K562 (cell line): ENCODE measurements at regions not wholly inside any gene's neighbourhood (a gene's known extent, or its start where the extent isn't known, plus 50 kb on each side); places are given as distances from the start of the nearest gene placed in this dataset.
"Not testable (repeated sequence)": the region's sequence is repeated elsewhere in the genome, so short reads cannot be mapped to it uniquely, and the experiment has no call there.

Source experiments
- ATAC-seq: fragments of 200-7000 bp; cut with Tn5 transposase; 3 replicates; pipeline ENCODE4 v1.9.1; 2020; ENCODE audit warnings: moderate library complexity
- BruUV-seq: library from RNA; stranded (reverse); fragments of 400-500 nt; replicated peaks from 2 replicates; lab custom pipeline; 2021; lab: Mats Ljungman, UMichigan
- CTCF ChIA-PET: fragments of 300-600 bp; formaldehyde crosslinking; extraction: SDS; loops from one replicate; lab custom pipeline; 2021; ENCODE audit warnings: low intra/inter-chr PET ratio; lab: Yijun Ruan, JAX
- POLR2A ChIA-PET: fragments of 300-600, 350-650 bp; sonication (Branson Sonifier 250); formaldehyde crosslinking; extraction: SDS; loops from one replicate; lab custom pipeline; 2021; ENCODE audit warnings: antibody characterized with exemption, inconsistent platforms; lab: Yijun Ruan, JAX
- DNase-seq, 4 experiments: peaks; one replicate each; pipeline versions ENCODE4 v3.0.0 to v3.0.0-alpha.2; 2011 to 2018; ENCODE audit warnings: low spot score in 3 of 4, mixed read lengths in 3 of 4; ENCODE audit errors: extremely low read depth in 1 of 4
- FAIRE-seq: peaks from 2 replicates; lab custom pipeline; 2011; peaks lifted over from hg19 to GRCh38; lab: Jason Lieb, UNC
- H2AFZ ChIP-seq: 2 replicates; pipeline ENCODE4 v1.6.0; 2011; ENCODE audit warnings: low read depth, low read length, control low read depth, inconsistent platforms
- H3K27ac ChIP-seq: fragments of 200-600 bp; 3 replicates; pipeline ENCODE4 v1.8.0; 2011; ENCODE audit warnings: low read depth, mild to moderate bottlenecking, control low read depth, inconsistent platforms, low read length, moderate library complexity, mixed read lengths; ENCODE audit errors: extremely low read depth
- H3K27me3 ChIP-seq, 2 experiments: fragments of 300-600 bp in 1 of 2; 2 replicates in 1 of 2; 3 replicates in 1 of 2; pipeline versions ENCODE4 v1.6.0 to v1.8.0; 2011; ENCODE audit warnings: inconsistent platforms in 2 of 2, low read length in 2 of 2, mild to moderate bottlenecking in 1 of 2, mixed read lengths in 1 of 2, moderate library complexity in 1 of 2; ENCODE audit not compliant: control insufficient read depth in 2 of 2, insufficient read depth in 2 of 2
- H3K36me3 ChIP-seq: fragments of 300-600 bp; 3 replicates; pipeline ENCODE4 v1.8.0; 2011; ENCODE audit warnings: mild to moderate bottlenecking, low read length, inconsistent platforms; ENCODE audit not compliant: control insufficient read depth, insufficient read depth
- H3K4me1 ChIP-seq, 2 experiments: fragments of 200-600 bp in 1 of 2; replicated peaks in 1 of 2; 2 replicates in 1 of 2; 3 replicates in 1 of 2; pipeline versions ENCODE4 v1.5.1 to v1.8.0; 2011; ENCODE audit warnings: inconsistent platforms in 2 of 2, low read length in 2 of 2, mild to moderate bottlenecking in 1 of 2, mixed read lengths in 1 of 2, moderate library complexity in 1 of 2; ENCODE audit not compliant: control insufficient read depth in 2 of 2, insufficient read depth in 2 of 2
- H3K4me2 ChIP-seq: 2 replicates; pipeline ENCODE4 v1.6.1; 2011; ENCODE audit warnings: low read length, control low read depth, inconsistent platforms, mixed read lengths; ENCODE audit not compliant: insufficient read depth
- H3K4me3 ChIP-seq: fragments of 200-600 bp; sonication (generic), shearing (Covaris generic); 2 replicates; pipeline ENCODE4 v1.5.1; 2016; ENCODE audit warnings: control low read depth, inconsistent platforms
- H3K79me2 ChIP-seq: fragments of 200-600 bp; 3 replicates; pipeline ENCODE4 v1.8.0; 2011; ENCODE audit warnings: low read length, inconsistent platforms; ENCODE audit not compliant: control insufficient read depth, insufficient read depth
- H3K9ac ChIP-seq, 2 experiments: 2 replicates each; pipeline versions ENCODE4 v1.6.0 to v1.6.1; 2011; ENCODE audit warnings: low read depth in 2 of 2, low read length in 2 of 2, control low read depth in 1 of 2, inconsistent platforms in 1 of 2, mild to moderate bottlenecking in 1 of 2, mixed read lengths in 1 of 2; ENCODE audit not compliant: insufficient read depth in 1 of 2
- H3K9me1 ChIP-seq: one replicate; pipeline ENCODE4 v1.6.0; 2011; ENCODE audit warnings: inconsistent platforms, mild to moderate bottlenecking, low read length, moderate library complexity; ENCODE audit not compliant: control insufficient read depth, insufficient read depth
- H3K9me3 ChIP-seq: replicated peaks from 2 replicates; pipeline ENCODE4 v1.5.1; 2011; ENCODE audit warnings: low read depth, low read length, inconsistent platforms; ENCODE audit not compliant: control insufficient read depth, insufficient read depth
- H4K20me1 ChIP-seq: replicated peaks from 2 replicates; pipeline ENCODE4 v1.6.1; 2011; ENCODE audit warnings: low read length, inconsistent platforms, mixed read lengths; ENCODE audit not compliant: control insufficient read depth, insufficient read depth
- FOXA3 ChIP-seq, 2 experiments: fragments of 450-650 bp in 1 of 2; sonication (generic) in 1 of 2; formaldehyde crosslinking; IDR thresholded peaks in 1 of 2; conservative IDR thresholded peaks in 1 of 2; 2 replicates each; pipeline versions ENCODE4 v1.4.0 to v1.8.0; 2020 to 2022; ENCODE audit warnings: mild to moderate bottlenecking in 2 of 2, missing genetic modification reagents in 1 of 2
- PBX2 ChIP-seq, 2 experiments: IDR thresholded peaks in 1 of 2; conservative IDR thresholded peaks in 1 of 2; 2 replicates each; pipeline ENCODE4 v1.6.1; 2016; ENCODE audit warnings: low read depth in 2 of 2, mild to moderate bottlenecking in 1 of 2, missing compliant biosample characterization in 1 of 2, missing genetic modification characterization in 1 of 2, moderate library complexity in 1 of 2
- PRMT5 ChIP-seq: sonication (generic); formaldehyde crosslinking; IDR thresholded peaks from 2 replicates; pipeline ENCODE4 v1.5.0; 2020; ENCODE audit warnings: missing genetic modification reagents
- ZNF561 ChIP-seq: fragments of 450-650 bp; formaldehyde crosslinking; conservative IDR thresholded peaks from 2 replicates; pipeline ENCODE4 v1.4.0; 2020; ENCODE audit warnings: mild to moderate bottlenecking, moderate library complexity
- WGBS: fragments of 100-300 bp; shearing (Covaris generic); methylation state at CpG from one replicate; pipeline ENCODE4 v1.1.6; 2016; ENCODE audit warnings: low coverage, mixed read lengths; ENCODE audit not compliant: insufficient coverage; ENCODE audit errors: missing lambda C conversion rate; 5-methylcytosine and 5-hydroxymethylcytosine counted together
- in situ Hi-C: fragments of 300-500 bp; cut with MboI; formaldehyde crosslinking; loops from 4 replicates; pipeline ENCODE4 v1.15.0; 2018; ENCODE audit warnings: inconsistent platforms, mixed read lengths
- intact Hi-C: fragments of 100-400 bp; cut with micrococcal nuclease; formaldehyde crosslinking; loops from 2 replicates; pipeline ENCODE4 v1.14.2; 2022

GRCh38 chr10:36400238-36400637 lies 725.2 kb upstream of the ANKRD30A start:
- H3K9me3 ChIP-seq, CTCF ChIA-PET, H3K4me3 ChIP-seq, H3K9ac ChIP-seq, H3K36me3 ChIP-seq, H4K20me1 ChIP-seq, H2AFZ ChIP-seq, H3K4me1 ChIP-seq, DNase-seq, FAIRE-seq, H3K27ac ChIP-seq, in situ Hi-C loops, H3K9me1 ChIP-seq, intact Hi-C loops, H3K4me2 ChIP-seq, BruUV-seq, H3K79me2 ChIP-seq, H3K27me3 ChIP-seq, ATAC-seq: not testable (repeated sequence)
- 0 out of 4 replicates have a peak, but pooled peaks of 1 of the 2 experiments have one; percentile 26 for TF ChIP-seq FOXA3 (CRISPR knock-in tag; conservative IDR thresholded peaks at IDR 0.05 in 1 of 2, IDR thresholded peaks at IDR 0.05 in 1 of 2)
- WGBS, result 4% methylated on average over 7 of the region's 8 CpGs
- POLR2A ChIA-PET, result interaction anchor here (0.6 kb wide), 1 partner anchor 58 kb away, joined by 3 read pairs; no protein-coding TSS in a partner anchor

- 0% methylated on average over 1 of the region's 3 CpGs for WGBS
- no peaks in the 10 kb centered on the region for H3K36me3 ChIP-seq
- peaks cover 2% of the 10 kb centered on the region; the same call in 1 of the 3 replicates for H3K79me2 ChIP-seq
- ATAC-seq (no peak), FAIRE-seq (no peak), DNase-seq (no peak)
- TF ChIP-seq PBX2 (CRISPR knock-in tag; IDR thresholded peaks at IDR 0.05; ENCODE audit: low read depth) (no peak), PBX2 (tag; conservative IDR thresholded peaks at IDR 0.05; ENCODE audit: low read depth) (no peak), PRMT5 (CRISPR knock-in tag) (no peak), ZNF561 (CRISPR knock-in tag) (no peak)
- H3K27me3 ChIP-seq, result no peaks in the 10 kb centered on the region
- H3K4me1 ChIP-seq, result no peaks in the 10 kb centered on the region
- BruUV-seq, result no TSS peak
- in situ Hi-C loops, result no loop called here
- no peak overlapping the region for H3K4me2 ChIP-seq
- H3K9me1 ChIP-seq, result no peaks in the 10 kb centered on the region
- H4K20me1 ChIP-seq, result no peaks in the 10 kb centered on the region
- no peak overlapping the region for H3K4me3 ChIP-seq
- H3K9me3 ChIP-seq, result no peaks in the 10 kb centered on the region; the same call in 1 of the 2 replicates
- no peak overlapping the region for H3K27ac ChIP-seq
- no peak overlapping the region for H3K9ac ChIP-seq
- H2AFZ ChIP-seq, result no peak overlapping the region
- intact Hi-C loops, result no loop called here
- ChIA-PET CTCF (no interaction called here), POLR2A (no interaction called here)
These were observed 731.6 kb upstream of the ANKRD30A start for GRCh38 chr10:36393801-36394200.
